ENCODE measurements at regions not wholly inside any gene's neighbourhood (a gene's known extent, or its start where the extent isn't known, plus 50 kb on each side); places are given as distances from the start of the nearest gene placed in this dataset.
"Not testable (repeated sequence)": the region's sequence is repeated elsewhere in the genome, so short reads cannot be mapped to it uniquely, and the experiment has no call there.

- intact Hi-C loops (cut with micrococcal nuclease) = no loop called here
- no peak overlapping the region for H3K4me3 Mint-ChIP-seq
- H3K27ac Mint-ChIP-seq = no peak overlapping the region
- CTCF ChIA-PET = no interaction called here
- H3K4me1 Mint-ChIP-seq (ENCODE audit: low read depth) = no peaks in the 10 kb centered on the region
- no peaks in the 10 kb centered on the region for H3K36me3 Mint-ChIP-seq (ENCODE audit: low read depth)
- DNase-seq = no peak
- peaks cover 2% of the 10 kb centered on the region for H3K27me3 Mint-ChIP-seq (ENCODE audit: low read depth)
- H3K9me3 Mint-ChIP-seq = peaks cover 2% of the 10 kb centered on the region
These were observed 550.2 kb upstream of the SLC39A10 start for GRCh38 chr2:195106681-195107380.

DNA sequence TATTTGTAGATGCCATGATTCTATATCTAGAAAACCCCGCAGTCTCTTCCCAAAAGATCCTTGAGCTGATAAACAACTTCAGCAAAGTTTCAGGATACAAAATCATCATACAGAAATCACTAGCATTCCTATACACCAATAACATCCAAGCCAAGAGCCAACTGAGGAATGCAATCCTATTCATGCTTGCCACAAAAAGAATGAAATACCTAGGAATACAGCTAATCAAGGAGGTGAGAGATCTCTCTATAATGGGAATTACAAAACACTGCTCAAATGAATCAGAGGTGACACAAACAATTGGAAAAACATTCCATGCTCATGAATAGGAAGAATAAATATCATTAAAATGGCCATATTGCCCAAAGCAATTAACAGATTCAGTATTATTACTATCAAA, 551.4 kb upstream of the SLC39A10 start:
- CTCF ChIA-PET = interaction anchor here (0.6 kb wide), 1 partner anchor 555 kb away, joined by 3 read pairs; no protein-coding TSS in a partner anchor
- H3K4me1 Mint-ChIP-seq (ENCODE audit: low read depth) = no peaks in the 10 kb centered on the region

GRCh38 chr2:195094330-195094729, 562.7 kb upstream of the SLC39A10 start:
- Mint-ChIP-seq H3K27ac (no peak overlapping the region), H3K9me3 (no peaks in the 10 kb centered on the region)

More for the DNA sequence above, 551.4 kb upstream of the SLC39A10 start:
- Mint-ChIP-seq H3K4me3 (no peak overlapping the region), H3K27me3 (ENCODE audit: low read depth) (peaks cover 2% of the 10 kb centered on the region), H3K27ac (no peak overlapping the region), H3K9me3 (peaks cover 2% of the 10 kb centered on the region), H3K36me3 (ENCODE audit: low read depth) (no peaks in the 10 kb centered on the region)
- no peak for DNase-seq
- intact Hi-C loops (cut with micrococcal nuclease) = no loop called here

GRCh38 chr2:195092341-195092740, 564.7 kb upstream of the SLC39A10 start:
- H3K9me3 Mint-ChIP-seq = no peaks in the 10 kb centered on the region
- DNase-seq = no peak
- no peaks in the 10 kb centered on the region for H3K36me3 Mint-ChIP-seq (ENCODE audit: low read depth)
- intact Hi-C loops (cut with micrococcal nuclease) = no loop called here
- CTCF ChIA-PET = interaction anchor here (0.6 to 0.7 kb wide), 3 partner anchors 58 to 955 kb away, joined by 3 to 4 read pairs (median 4); no protein-coding TSS in a partner anchor
- no peak overlapping the region for H3K4me3 Mint-ChIP-seq
- no peaks in the 10 kb centered on the region for H3K27me3 Mint-ChIP-seq (ENCODE audit: low read depth)
- no peak overlapping the region for H3K27ac Mint-ChIP-seq
- peaks cover 5% of the 10 kb centered on the region for H3K4me1 Mint-ChIP-seq (ENCODE audit: low read depth)

More at GRCh38 chr2:195094330-195094729, 562.7 kb upstream of the SLC39A10 start:
- Mint-ChIP-seq H3K4me1 (ENCODE audit: low read depth) (peaks cover 5% of the 10 kb centered on the region), H3K4me3 (no peak overlapping the region), H3K27me3 (ENCODE audit: low read depth) (no peaks in the 10 kb centered on the region), H3K36me3 (ENCODE audit: low read depth) (no peaks in the 10 kb centered on the region)
- CTCF ChIA-PET = no interaction called here
- intact Hi-C loops (cut with micrococcal nuclease) = no loop called here
- DNase-seq = peak; percentile 5

DNA sequence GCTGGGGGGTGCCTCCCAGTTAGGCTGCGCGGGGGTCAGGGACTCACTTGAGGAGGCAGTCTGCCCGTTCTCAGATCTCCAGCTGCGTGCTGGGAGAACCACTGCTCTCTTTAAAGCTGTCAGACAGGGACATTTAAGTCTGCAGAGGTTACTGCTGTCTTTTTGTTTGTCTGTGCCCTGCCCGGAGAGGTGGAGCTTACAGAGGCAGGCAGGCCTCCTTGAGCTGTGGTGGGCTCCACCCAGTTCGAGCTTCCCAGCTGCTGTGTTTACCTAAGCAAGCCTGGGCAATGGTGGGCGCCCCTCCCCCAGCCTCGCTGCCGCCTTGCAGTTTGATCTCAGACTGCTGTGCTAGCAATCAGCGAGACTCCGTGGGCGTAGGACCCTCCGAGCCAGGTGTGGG, 584.2 kb upstream of the SLC39A10 start:
- H3K36me3 Mint-ChIP-seq (ENCODE audit: low read depth); intact Hi-C loops (cut with micrococcal nuclease); CTCF ChIA-PET; H3K9me3 Mint-ChIP-seq; H3K27me3 Mint-ChIP-seq (ENCODE audit: low read depth); H3K4me3 Mint-ChIP-seq; H3K27ac Mint-ChIP-seq; H3K4me1 Mint-ChIP-seq (ENCODE audit: low read depth); DNase-seq: not testable (repeated sequence)

GRCh38 chr2:195057001-195057400, 600.0 kb upstream of the SLC39A10 start:
- Mint-ChIP-seq H3K27ac (no peak overlapping the region), H3K4me1 (ENCODE audit: low read depth) (no peaks in the 10 kb centered on the region), H3K4me3 (no peak overlapping the region), H3K9me3 (no peaks in the 10 kb centered on the region), H3K27me3 (ENCODE audit: low read depth) (no peaks in the 10 kb centered on the region), H3K36me3 (ENCODE audit: low read depth) (no peaks in the 10 kb centered on the region)
- CTCF ChIA-PET = interaction anchor here (0.6 kb wide), 1 partner anchor 1091 kb away, joined by 3 read pairs; no protein-coding TSS in a partner anchor
- intact Hi-C loops (cut with micrococcal nuclease) = no loop called here
- no peak for DNase-seq

- no peak for DNase-seq
- H3K27me3 Mint-ChIP-seq (ENCODE audit: low read depth) = no peaks in the 10 kb centered on the region
- H3K4me3 Mint-ChIP-seq = no peak overlapping the region
- H3K4me1 Mint-ChIP-seq (ENCODE audit: low read depth) = no peaks in the 10 kb centered on the region
- no peaks in the 10 kb centered on the region for H3K9me3 Mint-ChIP-seq
- H3K27ac Mint-ChIP-seq = no peak overlapping the region
- intact Hi-C loops (cut with micrococcal nuclease) = no loop called here
- H3K36me3 Mint-ChIP-seq (ENCODE audit: low read depth) = no peaks in the 10 kb centered on the region
- CTCF ChIA-PET = no interaction called here
These were observed 601.0 kb upstream of the SLC39A10 start for GRCh38 chr2:195055996-195056395.

- intact Hi-C loops (cut with micrococcal nuclease) = no loop called here
- Mint-ChIP-seq H3K27ac (no peak overlapping the region), H3K27me3 (ENCODE audit: low read depth) (no peaks in the 10 kb centered on the region), H3K4me3 (no peak overlapping the region), H3K36me3 (ENCODE audit: low read depth) (no peaks in the 10 kb centered on the region), H3K9me3 (no peaks in the 10 kb centered on the region), H3K4me1 (ENCODE audit: low read depth) (peaks cover 4% of the 10 kb centered on the region)
- CTCF ChIA-PET = no interaction called here
- DNase-seq = no peak
These were observed 605.6 kb upstream of the SLC39A10 start for GRCh38 chr2:195051401-195051800.

- intact Hi-C loops (cut with micrococcal nuclease) = loop anchor here (10.0 kb wide), 1 partner anchor 535 kb away; no protein-coding TSS in a partner anchor
- Mint-ChIP-seq H3K27ac (no peak overlapping the region), H3K4me3 (no peak overlapping the region), H3K27me3 (ENCODE audit: low read depth) (no peaks in the 10 kb centered on the region), H3K36me3 (ENCODE audit: low read depth) (no peaks in the 10 kb centered on the region), H3K9me3 (no peaks in the 10 kb centered on the region), H3K4me1 (ENCODE audit: low read depth) (peaks cover 4% of the 10 kb centered on the region)
- CTCF ChIA-PET = no interaction called here
- no peak for DNase-seq
These were observed 607.5 kb upstream of the SLC39A10 start for GRCh38 chr2:195049372-195050031.

DNA sequence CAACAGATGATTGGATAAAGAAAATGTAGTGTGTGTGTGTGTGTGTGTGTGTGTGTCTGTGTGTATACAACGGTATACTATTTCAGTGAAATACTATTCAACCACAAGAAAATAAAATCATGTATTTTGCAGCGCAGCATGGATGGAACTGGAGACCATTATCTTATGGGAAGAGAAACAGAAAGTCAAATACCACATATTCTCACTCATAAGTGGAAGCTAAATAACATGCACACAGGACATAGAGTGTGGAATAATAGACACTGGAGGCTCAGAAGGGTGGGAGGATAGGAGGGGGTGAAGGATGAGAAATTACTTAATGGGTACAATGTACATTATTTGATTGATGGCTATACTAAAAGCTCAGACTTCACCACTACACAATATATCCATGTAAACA, 609.1 kb upstream of the SLC39A10 start:
- H3K36me3 Mint-ChIP-seq (ENCODE audit: low read depth) = no peaks in the 10 kb centered on the region
- no peaks in the 10 kb centered on the region for H3K9me3 Mint-ChIP-seq
- no peaks in the 10 kb centered on the region for H3K27me3 Mint-ChIP-seq (ENCODE audit: low read depth)
- CTCF ChIA-PET = no interaction called here
- peaks cover 4% of the 10 kb centered on the region for H3K4me1 Mint-ChIP-seq (ENCODE audit: low read depth)
- no peak overlapping the region for H3K4me3 Mint-ChIP-seq
- no peak for DNase-seq
- H3K27ac Mint-ChIP-seq = no peak overlapping the region
- intact Hi-C loops (cut with micrococcal nuclease) = loop anchor here (10.0 kb wide), 1 partner anchor 537 kb away; no protein-coding TSS in a partner anchor

DNA sequence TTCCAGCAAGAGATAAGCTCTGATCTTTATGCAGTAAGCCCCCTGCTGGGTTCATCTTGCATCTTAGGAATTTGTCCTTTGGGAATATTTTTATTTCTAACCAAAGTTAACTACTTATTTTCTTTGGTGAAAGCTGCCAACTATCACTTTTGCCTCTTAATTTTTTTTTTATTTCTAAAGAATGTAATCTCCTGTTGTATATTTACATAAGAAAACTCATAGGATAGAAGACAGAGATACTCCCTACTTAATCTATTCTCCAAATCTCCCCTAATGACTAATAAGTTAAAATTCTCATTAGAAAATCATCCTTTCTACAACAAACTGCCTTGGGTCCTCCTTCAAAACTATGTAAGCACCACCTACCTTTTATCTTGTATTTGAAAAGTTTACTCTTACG, 612.2 kb upstream of the SLC39A10 start:
- H3K36me3 Mint-ChIP-seq (ENCODE audit: low read depth) = no peaks in the 10 kb centered on the region
- H3K27me3 Mint-ChIP-seq (ENCODE audit: low read depth) = peaks cover 2% of the 10 kb centered on the region
- no peaks in the 10 kb centered on the region for H3K9me3 Mint-ChIP-seq
- H3K27ac Mint-ChIP-seq = no peak overlapping the region
- DNase-seq = no peak
- intact Hi-C loops (cut with micrococcal nuclease) = loop anchor here (10.0 kb wide), 1 partner anchor 540 kb away; no protein-coding TSS in a partner anchor
- peaks cover 3% of the 10 kb centered on the region for H3K4me1 Mint-ChIP-seq (ENCODE audit: low read depth)
- no peak overlapping the region for H3K4me3 Mint-ChIP-seq
- CTCF ChIA-PET = no interaction called here

DNA sequence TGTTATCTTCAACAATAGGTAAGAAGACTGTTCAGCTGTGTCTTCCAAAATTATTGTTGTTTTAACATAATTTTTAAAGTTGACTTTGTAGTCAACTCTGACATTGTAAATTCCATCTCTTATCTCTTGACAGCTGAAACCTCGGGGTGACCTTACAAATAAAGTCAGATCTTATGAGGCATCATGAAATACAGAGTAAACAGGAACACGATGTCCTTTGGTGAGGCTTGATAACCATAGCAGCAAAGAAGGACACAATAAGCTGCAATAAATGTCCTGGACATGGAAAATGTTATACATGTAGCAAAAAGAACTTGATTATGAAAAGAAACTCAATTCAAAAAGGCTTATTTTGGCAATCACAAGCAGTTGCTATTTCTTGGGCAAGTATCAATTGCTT, 618.9 kb upstream of the SLC39A10 start:
- H3K4me3 Mint-ChIP-seq = no peak overlapping the region
- intact Hi-C loops (cut with micrococcal nuclease) = no loop called here
- CTCF ChIA-PET = no interaction called here
- no peaks in the 10 kb centered on the region for H3K9me3 Mint-ChIP-seq
- DNase-seq = no peak
- H3K36me3 Mint-ChIP-seq (ENCODE audit: low read depth) = no peaks in the 10 kb centered on the region
- H3K27me3 Mint-ChIP-seq (ENCODE audit: low read depth) = peaks cover 2% of the 10 kb centered on the region
- no peaks in the 10 kb centered on the region for H3K4me1 Mint-ChIP-seq (ENCODE audit: low read depth)
- no peak overlapping the region for H3K27ac Mint-ChIP-seq

- CTCF ChIA-PET = no interaction called here
- no peak for DNase-seq
These were observed 620.0 kb upstream of the SLC39A10 start for GRCh38 chr2:195037045-195037444.

More at GRCh38 chr2:195037045-195037444, 620.0 kb upstream of the SLC39A10 start:
- Mint-ChIP-seq H3K27me3 (ENCODE audit: low read depth) (no peaks in the 10 kb centered on the region), H3K4me1 (ENCODE audit: low read depth) (no peaks in the 10 kb centered on the region), H3K27ac (no peak overlapping the region), H3K9me3 (no peaks in the 10 kb centered on the region), H3K36me3 (ENCODE audit: low read depth) (no peaks in the 10 kb centered on the region), H3K4me3 (no peak overlapping the region)
- intact Hi-C loops (cut with micrococcal nuclease) = no loop called here

Measured in activated naive CD4-positive, alpha-beta T cell treated with anti-CD3 and anti-CD28 coated beads for 36 hours (primary cell).